ENCODE measurements at regions not wholly inside any gene's neighbourhood (a gene's known extent, or its start where the extent isn't known, plus 50 kb on each side); places are given as distances from the start of the nearest gene placed in this dataset.

DNA sequence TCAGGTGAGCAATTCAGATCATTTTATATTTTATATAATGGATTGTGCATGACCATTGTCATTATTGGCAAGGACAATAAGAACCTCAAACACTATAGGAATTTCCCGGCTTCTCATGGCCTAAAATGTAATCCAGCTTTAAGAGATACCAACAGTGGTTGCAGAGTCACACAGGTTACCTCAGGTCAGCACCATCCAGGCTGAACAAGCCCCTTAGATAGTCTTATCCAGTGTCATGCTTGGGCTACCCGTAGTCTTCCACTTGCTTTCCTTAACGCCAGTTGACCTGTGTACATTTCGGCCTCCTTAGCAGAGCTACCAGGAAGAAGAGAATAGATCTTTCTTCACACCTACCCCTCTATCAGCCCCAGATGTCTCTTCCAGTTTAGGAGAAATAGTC is 293.3 kb upstream of the SYT4 start:
- FAIRE-seq (no peak), DNase-seq (ENCODE audit: low read depth, low spot score) (no peak)
- Histone ChIP-seq H3K79me2 (ENCODE audit: control insufficient read depth, insufficient read depth, low read length) (no peaks in the 10 kb centered on the region), H3K27ac (ENCODE audit: control insufficient read depth, insufficient read depth, low read length) (no peak overlapping the region), H3K36me3 (ENCODE audit: control insufficient read depth in 2 of 2, extremely low read depth in 1 of 2, insufficient read depth in 2 of 2, low read length in 2 of 2) (no peaks in the 10 kb centered on the region), H3K9me3 (ENCODE audit: control insufficient read depth, low read depth, low read length) (no peaks in the 10 kb centered on the region), H3K4me3 (ENCODE audit: control insufficient read depth in 2 of 3, extremely low read depth in 1 of 3, insufficient read depth in 2 of 3, low read depth in 1 of 3, low read length in 3 of 3) (no peak overlapping the region), H3K4me1 (ENCODE audit: control insufficient read depth, extremely low read depth, insufficient read depth, low read length) (no peaks in the 10 kb centered on the region), H4K20me1 (ENCODE audit: control insufficient read depth, extremely low read depth, insufficient read depth, low read length) (no peaks in the 10 kb centered on the region), H3K27me3 (ENCODE audit: control insufficient read depth, extremely low read depth, insufficient read depth, low read length) (no peaks in the 10 kb centered on the region), H2AFZ (ENCODE audit: control insufficient read depth, low read length) (no peak overlapping the region), H3K9me1 (ENCODE audit: control insufficient read depth, extremely low read depth, insufficient read depth, low read length) (no peaks in the 10 kb centered on the region), H3K4me2 (ENCODE audit: control insufficient read depth, extremely low read depth, insufficient read depth, low read depth, low read length) (no peak overlapping the region), H3K9ac (ENCODE audit: control insufficient read depth, extremely low read depth, insufficient read depth, low read length) (no peak overlapping the region)
- no peak for TF ChIP-seq EZH2 (IDR thresholded peaks at IDR 0.05; ENCODE audit: low read length)
- TF ChIP-seq, protein P1, sequence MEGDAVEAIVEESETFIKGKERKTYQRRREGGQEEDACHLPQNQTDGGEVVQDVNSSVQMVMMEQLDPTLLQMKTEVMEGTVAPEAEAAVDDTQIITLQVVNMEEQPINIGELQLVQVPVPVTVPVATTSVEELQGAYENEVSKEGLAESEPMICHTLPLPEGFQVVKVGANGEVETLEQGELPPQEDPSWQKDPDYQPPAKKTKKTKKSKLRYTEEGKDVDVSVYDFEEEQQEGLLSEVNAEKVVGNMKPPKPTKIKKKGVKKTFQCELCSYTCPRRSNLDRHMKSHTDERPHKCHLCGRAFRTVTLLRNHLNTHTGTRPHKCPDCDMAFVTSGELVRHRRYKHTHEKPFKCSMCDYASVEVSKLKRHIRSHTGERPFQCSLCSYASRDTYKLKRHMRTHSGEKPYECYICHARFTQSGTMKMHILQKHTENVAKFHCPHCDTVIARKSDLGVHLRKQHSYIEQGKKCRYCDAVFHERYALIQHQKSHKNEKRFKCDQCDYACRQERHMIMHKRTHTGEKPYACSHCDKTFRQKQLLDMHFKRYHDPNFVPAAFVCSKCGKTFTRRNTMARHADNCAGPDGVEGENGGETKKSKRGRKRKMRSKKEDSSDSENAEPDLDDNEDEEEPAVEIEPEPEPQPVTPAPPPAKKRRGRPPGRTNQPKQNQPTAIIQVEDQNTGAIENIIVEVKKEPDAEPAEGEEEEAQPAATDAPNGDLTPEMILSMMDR (optimal IDR thresholded peaks at IDR 0.05 in 1 of 3, IDR thresholded peaks at IDR 0.05 in 1 of 3, conservative IDR thresholded peaks at IDR 0.05 in 1 of 3; ENCODE audit: extremely low read depth in 1 of 3, insufficient read depth in 2 of 3, low read length in 3 of 3), result no peak
- dilution Hi-C loops (cut with MboI; ENCODE audit: extremely low pct_ligation_motif_present, low sequenced_read_pairs), result no loop called here

- Histone ChIP-seq H3K9me3 (ENCODE audit: control insufficient read depth, low read depth, low read length) (no peaks in the 10 kb centered on the region), H2AFZ (ENCODE audit: control insufficient read depth, low read length) (no peak overlapping the region), H3K4me3 (ENCODE audit: control insufficient read depth in 2 of 3, extremely low read depth in 1 of 3, insufficient read depth in 2 of 3, low read depth in 1 of 3, low read length in 3 of 3) (no peak overlapping the region), H3K36me3 (ENCODE audit: control insufficient read depth in 2 of 2, extremely low read depth in 1 of 2, insufficient read depth in 2 of 2, low read length in 2 of 2) (no peaks in the 10 kb centered on the region), H3K4me1 (ENCODE audit: control insufficient read depth, extremely low read depth, insufficient read depth, low read length) (no peaks in the 10 kb centered on the region), H3K4me2 (ENCODE audit: control insufficient read depth, extremely low read depth, insufficient read depth, low read depth, low read length) (no peak overlapping the region), H3K9ac (ENCODE audit: control insufficient read depth, extremely low read depth, insufficient read depth, low read length) (no peak overlapping the region), H4K20me1 (ENCODE audit: control insufficient read depth, extremely low read depth, insufficient read depth, low read length) (no peaks in the 10 kb centered on the region), H3K27me3 (ENCODE audit: control insufficient read depth, extremely low read depth, insufficient read depth, low read length) (no peaks in the 10 kb centered on the region), H3K9me1 (ENCODE audit: control insufficient read depth, extremely low read depth, insufficient read depth, low read length) (no peaks in the 10 kb centered on the region), H3K79me2 (ENCODE audit: control insufficient read depth, insufficient read depth, low read length) (no peaks in the 10 kb centered on the region), H3K27ac (ENCODE audit: control insufficient read depth, insufficient read depth, low read length) (no peak overlapping the region)
- dilution Hi-C loops (cut with MboI; ENCODE audit: extremely low pct_ligation_motif_present, low sequenced_read_pairs), result no loop called here
- FAIRE-seq (no peak), DNase-seq (ENCODE audit: low read depth, low spot score) (no peak)
- no peak for TF ChIP-seq EZH2 (IDR thresholded peaks at IDR 0.05; ENCODE audit: low read length)
- TF ChIP-seq, protein P1 (optimal IDR thresholded peaks at IDR 0.05 in 1 of 3, IDR thresholded peaks at IDR 0.05 in 1 of 3, conservative IDR thresholded peaks at IDR 0.05 in 1 of 3; ENCODE audit: extremely low read depth in 1 of 3, insufficient read depth in 2 of 3, low read length in 3 of 3), result peak; percentile 20 to 63 (median 55)
Observed at GRCh38 chr18:43571078-43571689, 293.9 kb upstream of the SYT4 start.

Data from keratinocyte (primary cell).